Lung (tissue), 11 donors: ENCODE measurements at regions not wholly inside any gene's neighbourhood (a gene's known extent, or its start where the extent isn't known, plus 50 kb on each side); places are given as distances from the start of the nearest gene placed in this dataset.

Experiments
- ATAC-seq: fragments of 200-7000 bp; cut with Tn5 transposase; one replicate; pipeline ENCODE4 v1.9.1; 2020; ENCODE audit warnings: moderate number of reproducible peaks; ENCODE audit not compliant: insufficient read depth, low FRiP score
- DNase-seq, 3 donors: peaks; one replicate each; pipeline ENCODE4 v3.0.0-alpha.2; 2013 to 2017
- H3K27ac ChIP-seq, 2 donors: one replicate each; pipeline ENCODE4 v1.5.1; 2013; ENCODE audit warnings: mild to moderate bottlenecking in 2 of 2, moderate library complexity in 2 of 2, control low read depth in 1 of 2, inconsistent platforms in 1 of 2, low read depth in 1 of 2, low read length in 1 of 2
- H3K27me3 ChIP-seq, 3 donors: one replicate each; pipeline ENCODE4 v1.5.1; 2013; ENCODE audit warnings: low read length in 2 of 3; ENCODE audit not compliant: control insufficient read depth in 3 of 3, insufficient read depth in 3 of 3
- H3K36me3 ChIP-seq, 4 donors: one replicate each; pipeline ENCODE4 v1.5.1; 2013; ENCODE audit warnings: low read length in 4 of 4, mild to moderate bottlenecking in 1 of 4, moderate library complexity in 1 of 4; ENCODE audit not compliant: control insufficient read depth in 4 of 4, insufficient read depth in 4 of 4
- H3K4me1 ChIP-seq, 5 donors: one replicate each; pipeline ENCODE4 v1.5.1; 2013; ENCODE audit warnings: low read length in 5 of 5, mild to moderate bottlenecking in 2 of 5, moderate library complexity in 1 of 5; ENCODE audit not compliant: control insufficient read depth in 5 of 5, insufficient read depth in 5 of 5
- H3K4me3 ChIP-seq: one replicate; pipeline ENCODE4 v1.5.1; 2013; ENCODE audit warnings: mild to moderate bottlenecking, control low read depth, moderate library complexity
- H3K9ac ChIP-seq, 2 donors: one replicate each; pipeline ENCODE4 v1.5.1; 2013; ENCODE audit warnings: low read length in 2 of 2, control low read depth in 1 of 2; ENCODE audit not compliant: insufficient read depth in 1 of 2
- H3K9me3 ChIP-seq, 4 donors: one replicate each; pipeline ENCODE4 v1.5.1; 2013; ENCODE audit warnings: low read length in 3 of 4, mild to moderate bottlenecking in 1 of 4, moderate library complexity in 1 of 4; ENCODE audit not compliant: control insufficient read depth in 4 of 4, insufficient read depth in 3 of 4
- WGBS, 2 donors: extraction: QIAGEN DNeasy Blood & Tissue Kit; methylation state at CpG; one replicate each; pipeline ENCODE4 v1.1.7; 2013; 5-methylcytosine and 5-hydroxymethylcytosine counted together
- TF ChIP-seq, protein P1 (sequence below): IDR thresholded peaks from 2 replicates; pipeline ENCODE4 v1.5.1; 2012; ENCODE audit warnings: mild to moderate bottlenecking; ENCODE audit errors: control extremely low read depth, extremely low read depth
- donor health status: control.
- donor health status: control.
- donor health status: Bipolar disorder and iron deficiency.
- donor health status: healthy.
- donor health status: DM: yes; HTN: yes; CAD: no.

DNA sequence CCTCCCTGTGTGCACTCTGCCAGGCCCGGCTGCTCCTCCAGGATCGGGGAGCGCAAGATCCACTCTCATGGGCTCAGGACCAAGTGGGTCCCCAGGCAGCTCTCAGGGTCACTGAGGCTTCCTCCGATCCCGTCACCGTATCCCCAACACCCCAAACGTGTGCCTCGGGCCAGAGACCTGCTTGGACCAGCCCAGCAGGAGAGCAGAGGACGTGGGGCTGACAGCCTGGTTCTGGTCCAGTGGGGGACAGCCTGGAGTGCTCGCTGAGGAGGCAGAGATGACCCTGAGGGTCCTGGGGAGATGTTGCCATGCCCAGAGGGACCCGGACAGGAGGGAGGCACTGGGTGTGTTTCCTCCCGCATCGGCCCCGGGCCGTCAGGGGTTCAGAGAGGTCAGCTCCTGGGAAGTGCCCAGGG is 1402.6 kb downstream of the BRD1 start:
- H3K27ac ChIP-seq, result no peak overlapping the region
- no peaks in the 10 kb centered on the region for H3K4me1 ChIP-seq
- H3K9me3 ChIP-seq, result no peaks in the 10 kb centered on the region
- no peak overlapping the region for H3K9ac ChIP-seq
- no peaks in the 10 kb centered on the region for H3K36me3 ChIP-seq
- no peak for DNase-seq
- ATAC-seq, result no peak
- TF ChIP-seq, protein P1, sequence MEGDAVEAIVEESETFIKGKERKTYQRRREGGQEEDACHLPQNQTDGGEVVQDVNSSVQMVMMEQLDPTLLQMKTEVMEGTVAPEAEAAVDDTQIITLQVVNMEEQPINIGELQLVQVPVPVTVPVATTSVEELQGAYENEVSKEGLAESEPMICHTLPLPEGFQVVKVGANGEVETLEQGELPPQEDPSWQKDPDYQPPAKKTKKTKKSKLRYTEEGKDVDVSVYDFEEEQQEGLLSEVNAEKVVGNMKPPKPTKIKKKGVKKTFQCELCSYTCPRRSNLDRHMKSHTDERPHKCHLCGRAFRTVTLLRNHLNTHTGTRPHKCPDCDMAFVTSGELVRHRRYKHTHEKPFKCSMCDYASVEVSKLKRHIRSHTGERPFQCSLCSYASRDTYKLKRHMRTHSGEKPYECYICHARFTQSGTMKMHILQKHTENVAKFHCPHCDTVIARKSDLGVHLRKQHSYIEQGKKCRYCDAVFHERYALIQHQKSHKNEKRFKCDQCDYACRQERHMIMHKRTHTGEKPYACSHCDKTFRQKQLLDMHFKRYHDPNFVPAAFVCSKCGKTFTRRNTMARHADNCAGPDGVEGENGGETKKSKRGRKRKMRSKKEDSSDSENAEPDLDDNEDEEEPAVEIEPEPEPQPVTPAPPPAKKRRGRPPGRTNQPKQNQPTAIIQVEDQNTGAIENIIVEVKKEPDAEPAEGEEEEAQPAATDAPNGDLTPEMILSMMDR, result no peak
- no peak overlapping the region for H3K4me3 ChIP-seq
- 89% methylated on average over 15 of the region's 15 CpGs for WGBS, 2 donors
- no peaks in the 10 kb centered on the region for H3K27me3 ChIP-seq

DNA sequence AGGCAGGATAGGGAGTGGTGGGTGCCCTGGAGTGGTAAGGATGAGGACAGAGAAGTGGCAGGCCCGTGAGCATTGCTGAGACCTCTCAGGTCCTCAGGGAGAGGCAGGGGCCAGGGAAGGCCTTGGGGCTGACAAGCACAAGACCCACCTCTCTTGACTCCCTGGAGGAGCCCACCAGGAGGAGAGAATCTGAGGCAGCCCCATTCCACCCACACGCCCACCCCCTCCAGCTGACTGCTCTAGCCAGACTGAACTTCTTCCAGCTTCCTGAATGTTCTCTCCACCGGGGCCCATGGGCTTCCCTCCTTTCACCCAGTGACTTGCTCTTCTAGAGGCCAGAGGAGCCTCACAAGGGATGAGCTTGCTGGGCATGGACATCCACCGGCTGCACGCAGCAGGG is 1403.0 kb downstream of the BRD1 start:
- Histone ChIP-seq H3K36me3 (no peaks in the 10 kb centered on the region), H3K9me3 (no peaks in the 10 kb centered on the region), H3K4me3 (no peak overlapping the region), H3K27ac (no peak overlapping the region), H3K27me3 (no peaks in the 10 kb centered on the region), H3K4me1 (no peaks in the 10 kb centered on the region), H3K9ac (no peak overlapping the region)
- ATAC-seq (no peak), DNase-seq (no peak)
- 71 to 72% methylated on average over 5 of the region's 5 CpGs for WGBS, 2 donors
- TF ChIP-seq, protein P1, result no peak

DNA sequence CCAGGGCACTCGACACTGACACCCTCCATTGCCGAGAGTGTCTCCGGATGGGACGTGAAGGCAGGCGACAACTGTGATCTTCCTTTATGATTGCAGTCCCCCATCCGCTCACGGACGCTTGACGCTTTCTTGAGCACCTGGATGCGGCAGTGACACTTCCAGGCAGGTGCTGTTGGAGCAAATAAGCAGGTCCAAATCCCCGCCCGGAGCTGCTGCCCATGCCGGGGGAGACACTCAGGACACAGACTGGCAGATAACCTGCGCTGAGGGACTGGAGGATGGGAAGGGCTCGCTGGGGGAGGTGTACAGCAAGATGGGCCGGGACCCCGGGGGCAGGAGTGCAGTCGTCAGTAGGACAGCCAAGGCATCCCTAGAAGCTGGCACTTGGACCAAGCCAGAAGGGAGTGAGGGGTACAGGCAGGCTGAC is 1403.5 kb downstream of the BRD1 start:
- no peak overlapping the region for H3K27ac ChIP-seq
- ATAC-seq (no peak), DNase-seq (no peak)
- H3K27me3 ChIP-seq, result no peaks in the 10 kb centered on the region
- no peaks in the 10 kb centered on the region for H3K4me1 ChIP-seq
- TF ChIP-seq, protein P1, result no peak
- H3K9me3 ChIP-seq, result no peaks in the 10 kb centered on the region
- H3K9ac ChIP-seq, result no peak overlapping the region
- no peak overlapping the region for H3K4me3 ChIP-seq
- 90 to 93% methylated on average over 18 of the region's 18 CpGs for WGBS, 2 donors
- no peaks in the 10 kb centered on the region for H3K36me3 ChIP-seq

DNA sequence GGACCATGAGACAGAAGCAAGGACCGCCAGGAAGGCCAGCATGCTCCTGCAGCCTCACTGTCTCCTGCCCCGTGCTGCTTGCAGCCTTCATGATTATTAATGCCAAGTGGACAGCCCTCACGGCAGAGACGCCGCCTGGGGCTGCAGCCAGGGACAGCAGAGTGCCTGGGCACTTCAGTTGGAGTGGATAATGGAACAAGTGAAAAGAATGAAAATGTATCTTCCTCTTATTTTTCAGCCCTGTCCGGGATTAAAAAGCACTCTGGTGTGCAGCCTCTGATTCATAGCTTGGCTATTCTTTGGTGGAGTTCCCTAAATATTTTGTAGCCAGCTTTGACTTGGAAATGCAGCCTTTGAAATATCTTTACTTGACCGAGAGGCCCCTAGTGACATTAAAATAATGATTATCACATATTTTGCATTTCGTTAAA is 1404.2 kb downstream of the BRD1 start:
- H3K27ac ChIP-seq, result no peak overlapping the region
- 68 to 80% methylated on average over 8 of the region's 8 CpGs for WGBS, 2 donors
- H3K36me3 ChIP-seq, result no peaks in the 10 kb centered on the region
- H3K9me3 ChIP-seq, result no peaks in the 10 kb centered on the region
- DNase-seq (no peak), ATAC-seq (no peak)
- H3K9ac ChIP-seq, result no peak overlapping the region
- H3K4me3 ChIP-seq, result no peak overlapping the region
- no peaks in the 10 kb centered on the region for H3K27me3 ChIP-seq
- H3K4me1 ChIP-seq, result no peaks in the 10 kb centered on the region
- TF ChIP-seq, protein P1, result no peak
